ENCODE measurements at regions not wholly inside any gene's neighbourhood (a gene's known extent, or its start where the extent isn't known, plus 50 kb on each side); places are given as distances from the start of the nearest gene placed in this dataset.

DNA sequence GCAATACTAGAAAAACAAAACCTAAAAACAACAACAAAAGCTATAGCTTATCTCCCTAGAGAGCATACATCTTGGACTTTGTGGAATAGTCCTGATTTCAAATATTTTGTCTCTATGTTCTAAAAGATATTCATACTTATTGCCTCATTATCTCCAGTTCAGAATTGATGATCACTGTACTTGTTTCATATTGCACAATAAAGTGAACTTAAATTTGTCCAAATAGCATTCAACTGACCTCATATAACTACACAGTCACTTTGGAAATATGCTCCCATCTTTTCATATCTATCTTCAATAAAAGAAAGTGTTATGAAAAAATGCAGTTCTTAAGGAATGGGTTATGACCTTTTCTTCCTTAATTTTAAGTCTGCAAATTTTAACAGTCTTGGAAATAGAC lies 228.6 kb upstream of the CMC1 start:
- intact Hi-C loops (cut with DNase I; ENCODE audit: low total_unique reads), result no loop called here
- no peaks in the 10 kb centered on the region for H3K36me3 ChIP-seq
- H3K4me1 ChIP-seq, result no peaks in the 10 kb centered on the region
- no peak overlapping the region for H3K27ac ChIP-seq
- no peaks in the 10 kb centered on the region for H3K9me3 ChIP-seq
- TF ChIP-seq, protein P1, sequence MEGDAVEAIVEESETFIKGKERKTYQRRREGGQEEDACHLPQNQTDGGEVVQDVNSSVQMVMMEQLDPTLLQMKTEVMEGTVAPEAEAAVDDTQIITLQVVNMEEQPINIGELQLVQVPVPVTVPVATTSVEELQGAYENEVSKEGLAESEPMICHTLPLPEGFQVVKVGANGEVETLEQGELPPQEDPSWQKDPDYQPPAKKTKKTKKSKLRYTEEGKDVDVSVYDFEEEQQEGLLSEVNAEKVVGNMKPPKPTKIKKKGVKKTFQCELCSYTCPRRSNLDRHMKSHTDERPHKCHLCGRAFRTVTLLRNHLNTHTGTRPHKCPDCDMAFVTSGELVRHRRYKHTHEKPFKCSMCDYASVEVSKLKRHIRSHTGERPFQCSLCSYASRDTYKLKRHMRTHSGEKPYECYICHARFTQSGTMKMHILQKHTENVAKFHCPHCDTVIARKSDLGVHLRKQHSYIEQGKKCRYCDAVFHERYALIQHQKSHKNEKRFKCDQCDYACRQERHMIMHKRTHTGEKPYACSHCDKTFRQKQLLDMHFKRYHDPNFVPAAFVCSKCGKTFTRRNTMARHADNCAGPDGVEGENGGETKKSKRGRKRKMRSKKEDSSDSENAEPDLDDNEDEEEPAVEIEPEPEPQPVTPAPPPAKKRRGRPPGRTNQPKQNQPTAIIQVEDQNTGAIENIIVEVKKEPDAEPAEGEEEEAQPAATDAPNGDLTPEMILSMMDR (IDR thresholded peaks at IDR 0.05), result no peak
- TF ChIP-seq POLR2A (IDR thresholded peaks at IDR 0.05) (no peak), POLR2AphosphoS5 (IDR thresholded peaks at IDR 0.05) (no peak)
- H3K27me3 ChIP-seq, result no peaks in the 10 kb centered on the region
- no peak for DNase-seq (ENCODE audit: low spot score in 2 of 2)
- H3K4me3 ChIP-seq, result no peak overlapping the region

DNA sequence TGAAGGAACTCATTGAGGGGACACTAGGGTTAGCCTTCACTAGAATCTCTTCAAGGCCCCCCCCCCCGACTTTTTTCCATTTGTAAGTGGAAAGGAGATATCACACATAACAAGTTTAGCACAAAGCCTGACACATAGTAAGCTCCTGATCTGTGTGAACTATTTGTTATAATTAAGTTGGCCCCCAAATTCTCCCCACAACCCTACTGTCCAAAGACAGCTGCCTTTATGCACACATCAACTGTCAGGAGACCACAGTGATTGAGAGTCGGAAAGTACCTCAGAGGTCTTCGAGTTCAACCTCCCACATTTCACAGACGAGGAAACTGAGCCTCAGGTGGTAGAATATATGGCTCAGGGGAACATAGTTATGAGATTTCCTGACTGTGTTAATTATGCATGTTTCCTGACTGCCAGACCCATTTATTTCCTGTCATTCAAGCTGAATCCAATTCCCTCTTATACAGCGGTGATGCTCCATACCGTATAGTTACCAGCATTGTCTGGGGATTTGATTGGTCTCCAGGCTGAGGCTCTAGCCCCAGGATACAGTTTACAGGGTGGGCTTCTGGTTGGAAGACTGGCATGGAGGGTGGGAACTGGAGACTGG lies 227.4 kb upstream of the CMC1 start:
- Histone ChIP-seq H3K36me3 (no peaks in the 10 kb centered on the region), H3K4me1 (no peaks in the 10 kb centered on the region)
- intact Hi-C loops (cut with DNase I; ENCODE audit: low total_unique reads), result no loop called here

DNA sequence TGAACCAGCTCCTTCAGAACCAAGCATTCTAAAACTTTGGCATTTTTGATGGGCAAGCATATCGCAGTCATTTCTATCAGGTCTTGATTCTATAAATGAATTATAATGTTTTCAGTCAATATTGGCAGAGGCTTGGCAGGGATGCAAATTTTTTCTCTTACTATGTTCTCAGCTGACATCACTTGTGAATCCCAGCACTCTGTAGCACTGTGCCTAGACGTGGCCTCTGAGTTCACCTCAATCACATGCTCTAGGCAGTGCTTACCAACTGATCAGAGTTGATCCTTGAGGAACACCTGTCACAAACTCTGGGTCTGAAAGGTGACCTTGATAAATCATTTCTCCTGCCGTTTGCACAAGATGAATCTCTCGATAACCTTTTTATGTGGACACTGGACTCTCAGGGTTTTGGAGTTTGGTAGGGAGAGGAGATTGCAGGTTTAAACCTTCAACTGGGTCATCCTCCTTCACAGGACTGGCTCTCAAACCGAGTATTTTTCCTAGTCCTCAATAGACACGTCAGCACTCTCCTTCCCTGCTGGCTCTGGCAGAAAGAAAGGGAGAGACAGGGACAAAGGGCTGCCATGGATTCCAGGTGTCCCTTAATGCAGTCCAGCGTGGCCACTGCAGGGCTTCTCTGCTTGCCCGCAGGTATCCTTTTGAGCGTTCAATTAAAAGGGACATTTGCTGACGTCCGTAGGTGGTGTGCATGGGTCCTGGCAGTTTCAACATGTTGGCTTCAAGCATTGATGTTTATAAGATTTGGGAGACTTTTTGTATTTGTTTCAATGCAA lies 222.3 kb upstream of the CMC1 start:
- peaks cover 7 to 9% of the 10 kb centered on the region in 2 donors for H3K9me3 ChIP-seq
- no peaks in the 10 kb centered on the region for H3K36me3 ChIP-seq
- no peak for DNase-seq (ENCODE audit: low spot score in 2 of 2)
- no peak overlapping the region for H3K4me3 ChIP-seq
- H3K27ac ChIP-seq, result no peak overlapping the region
- TF ChIP-seq POLR2A (IDR thresholded peaks at IDR 0.05) (no peak), POLR2AphosphoS5 (IDR thresholded peaks at IDR 0.05) (no peak)
- TF ChIP-seq, protein P1 (IDR thresholded peaks at IDR 0.05), result no peak
- intact Hi-C loops (cut with DNase I; ENCODE audit: low total_unique reads), result no loop called here
- no peaks in the 10 kb centered on the region for H3K27me3 ChIP-seq
- H3K4me1 ChIP-seq, result no peaks in the 10 kb centered on the region

More for the DNA sequence above, 227.4 kb upstream of the CMC1 start:
- H3K27ac ChIP-seq, result no peak overlapping the region
- no peak for DNase-seq (ENCODE audit: low spot score in 2 of 2)
- no peaks in the 10 kb centered on the region for H3K9me3 ChIP-seq
- H3K27me3 ChIP-seq, result no peaks in the 10 kb centered on the region
- TF ChIP-seq POLR2AphosphoS5 (IDR thresholded peaks at IDR 0.05) (no peak), POLR2A (IDR thresholded peaks at IDR 0.05) (no peak)
- TF ChIP-seq, protein P1 (IDR thresholded peaks at IDR 0.05), result no peak
- no peak overlapping the region for H3K4me3 ChIP-seq

DNA sequence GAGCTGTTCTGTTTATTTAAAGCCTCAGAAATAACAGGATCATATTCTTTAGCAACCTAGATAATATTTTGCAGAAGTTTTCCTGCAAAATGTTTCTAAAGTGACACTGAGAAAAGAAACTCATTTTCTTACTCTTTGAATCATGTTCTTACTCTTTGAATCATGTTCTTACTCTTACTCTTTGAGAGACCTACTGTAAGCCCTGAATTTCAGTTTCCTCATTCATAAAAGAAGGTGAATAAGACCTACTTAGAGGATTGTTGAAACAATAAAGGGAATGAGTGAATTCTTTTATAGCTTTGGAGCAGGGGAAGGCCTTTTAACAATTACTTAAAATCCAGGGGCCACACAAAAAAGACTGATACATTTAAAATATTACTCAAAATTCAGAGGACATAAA lies 221.7 kb upstream of the CMC1 start:
- TF ChIP-seq, protein P1 (IDR thresholded peaks at IDR 0.05), result no peak
- no peak for TF ChIP-seq POLR2AphosphoS5 (IDR thresholded peaks at IDR 0.05)
- no peak for TF ChIP-seq POLR2A (IDR thresholded peaks at IDR 0.05)
- no peaks in the 10 kb centered on the region for H3K36me3 ChIP-seq
- intact Hi-C loops (cut with DNase I; ENCODE audit: low total_unique reads), result no loop called here
- H3K27me3 ChIP-seq, result no peaks in the 10 kb centered on the region
- H3K4me3 ChIP-seq, result no peak overlapping the region
- H3K27ac ChIP-seq, result no peak overlapping the region
- no peaks in the 10 kb centered on the region for H3K4me1 ChIP-seq
- peaks cover 11 to 15% of the 10 kb centered on the region in 2 donors for H3K9me3 ChIP-seq
- no peak for DNase-seq (ENCODE audit: low spot score in 2 of 2)

DNA sequence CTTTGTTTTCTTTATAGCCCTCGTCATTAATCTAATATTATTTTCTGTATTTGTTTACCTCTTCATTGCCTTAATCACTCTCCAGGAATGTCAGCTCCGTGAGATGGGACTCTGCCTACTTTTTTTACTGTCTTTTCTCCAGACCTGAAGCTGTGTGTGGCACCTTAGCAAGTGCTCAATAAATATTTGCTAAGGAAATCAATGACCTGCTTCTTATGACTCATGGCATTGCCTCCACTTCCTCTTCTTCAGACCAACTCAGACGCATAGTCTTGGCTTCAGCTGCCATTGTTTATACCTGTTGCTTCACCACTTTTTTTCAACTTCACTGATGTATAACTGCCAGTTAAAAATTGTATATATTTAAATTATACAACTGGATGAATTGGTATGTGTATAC lies 218.5 kb upstream of the CMC1 start:
- peaks cover 16 to 19% of the 10 kb centered on the region in 2 donors for H3K9me3 ChIP-seq
- no peak for TF ChIP-seq POLR2A (IDR thresholded peaks at IDR 0.05)
- TF ChIP-seq, protein P1 (IDR thresholded peaks at IDR 0.05), result no peak
- H3K4me3 ChIP-seq, result no peak overlapping the region
- no peak overlapping the region for H3K27ac ChIP-seq
- intact Hi-C loops (cut with DNase I; ENCODE audit: low total_unique reads), result no loop called here
- no peaks in the 10 kb centered on the region for H3K36me3 ChIP-seq
- no peak for DNase-seq (ENCODE audit: low spot score in 2 of 2)
- H3K27me3 ChIP-seq, result no peaks in the 10 kb centered on the region
- no peaks in the 10 kb centered on the region for H3K4me1 ChIP-seq

All from breast epithelium (tissue), 4 donors.